ENCODE measurements at regions not wholly inside any gene's neighbourhood (a gene's known extent, or its start where the extent isn't known, plus 50 kb on each side); places are given as distances from the start of the nearest gene placed in this dataset. TPM values are rescaled to one million over a fixed set of nuclear protein-coding genes. Genes with fewer than 3 reads are reported as not detected.

DNA sequence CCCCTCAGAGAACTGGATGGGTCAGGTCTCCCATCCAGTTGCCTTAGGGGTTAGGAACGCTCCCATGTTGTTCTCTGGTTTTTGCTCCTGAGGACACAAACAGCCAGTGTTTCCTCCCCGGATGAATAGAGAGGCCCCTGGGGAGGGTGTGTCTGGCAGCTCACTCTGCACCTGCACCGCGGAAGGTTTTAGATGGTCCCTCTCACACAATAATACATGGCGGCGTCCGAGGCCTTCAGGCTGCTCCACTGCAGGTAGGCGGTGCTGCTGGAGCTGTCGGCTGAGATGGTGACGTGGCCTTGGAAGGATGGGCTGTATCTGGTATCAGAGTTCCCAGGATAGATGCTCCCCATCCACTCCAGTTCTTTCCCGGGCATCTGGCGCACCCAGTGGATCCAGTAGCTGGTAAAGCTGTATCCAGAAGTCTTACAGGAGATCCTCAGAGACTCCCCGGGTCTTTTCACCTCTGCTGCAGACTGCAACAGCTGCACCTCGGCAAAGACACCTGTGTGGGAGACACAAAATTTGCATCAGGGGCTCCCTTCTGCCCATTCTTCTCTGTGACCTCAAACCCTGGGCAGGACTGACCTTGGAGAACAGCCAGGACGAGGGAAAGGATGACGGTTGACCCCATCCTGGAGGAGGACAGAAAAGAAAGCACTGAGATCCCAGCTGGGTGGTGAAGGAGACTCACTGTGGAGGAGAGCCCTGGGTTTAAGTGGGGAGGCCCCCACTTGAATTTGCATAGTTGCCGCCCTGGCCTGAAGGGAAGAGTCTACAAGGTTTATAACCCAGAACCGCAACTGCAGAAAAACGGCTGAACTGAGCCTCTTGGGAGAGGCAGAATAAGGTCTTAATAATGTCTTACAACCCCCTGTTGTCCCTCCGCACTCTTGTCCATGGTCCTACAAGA, 1324.8 kb downstream of the TMEM121 start:
- WGBS = 80% methylated on average over 20 of the region's 20 CpGs
- no peaks in the 10 kb centered on the region for H3K4me1 ChIP-seq (ENCODE audit: insufficient read depth)
- H3K27ac ChIP-seq (ENCODE audit: low read depth) = no peak overlapping the region
- H3K4me3 ChIP-seq (ENCODE audit: low read depth, low read length) = no peak overlapping the region
- no peaks in the 10 kb centered on the region for H3K36me3 ChIP-seq (ENCODE audit: insufficient read depth)
- DNase-seq (ENCODE audit: extremely low spot score) = no peak

DNA sequence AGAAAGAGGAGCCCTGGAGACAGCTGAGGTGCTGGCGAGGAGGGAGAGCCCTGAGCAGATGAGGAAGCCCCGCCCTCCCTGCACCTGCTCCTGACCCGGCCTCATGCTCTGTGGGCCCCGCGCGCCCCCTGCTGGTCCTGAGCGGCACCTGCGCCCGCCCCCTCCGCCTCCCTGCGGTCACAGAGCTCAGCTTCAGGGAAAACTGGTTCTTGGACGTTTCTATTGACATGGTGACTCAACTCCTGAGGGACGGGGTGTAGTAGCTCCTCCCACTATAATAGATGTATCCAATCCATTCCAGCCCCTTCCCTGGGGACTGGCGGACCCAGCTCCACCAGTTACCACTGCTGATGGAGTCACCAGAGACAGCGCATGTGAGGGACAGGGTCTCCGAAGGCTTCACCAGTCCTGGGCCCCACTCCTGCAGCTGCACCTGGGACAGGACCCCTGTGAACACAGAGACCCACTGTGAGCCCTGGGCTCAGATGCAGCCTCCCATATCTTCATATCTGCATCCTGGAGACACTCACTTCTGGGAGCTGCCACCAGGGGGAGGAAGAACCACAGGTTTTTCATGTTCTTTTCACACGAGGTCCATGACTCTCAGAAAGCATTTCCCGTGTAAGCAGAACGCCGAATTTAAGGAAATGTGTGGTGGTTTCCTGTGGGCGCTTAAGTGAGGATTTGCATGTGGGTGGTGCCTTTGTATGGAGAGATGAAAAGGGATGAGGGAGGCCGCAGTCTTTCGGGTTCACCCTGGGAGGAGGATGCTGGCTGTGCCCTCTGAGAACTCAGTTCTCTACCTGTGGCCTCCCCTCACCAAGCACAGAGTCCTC, 1346.4 kb downstream of the TMEM121 start:
- no peak for DNase-seq (ENCODE audit: extremely low spot score)
- Histone ChIP-seq H3K4me3 (ENCODE audit: low read depth, low read length) (no peak overlapping the region), H3K36me3 (ENCODE audit: insufficient read depth) (no peaks in the 10 kb centered on the region), H3K4me1 (ENCODE audit: insufficient read depth) (no peaks in the 10 kb centered on the region), H3K27ac (ENCODE audit: low read depth) (no peak overlapping the region)
- 61% methylated on average over 23 of the region's 23 CpGs for WGBS

DNA sequence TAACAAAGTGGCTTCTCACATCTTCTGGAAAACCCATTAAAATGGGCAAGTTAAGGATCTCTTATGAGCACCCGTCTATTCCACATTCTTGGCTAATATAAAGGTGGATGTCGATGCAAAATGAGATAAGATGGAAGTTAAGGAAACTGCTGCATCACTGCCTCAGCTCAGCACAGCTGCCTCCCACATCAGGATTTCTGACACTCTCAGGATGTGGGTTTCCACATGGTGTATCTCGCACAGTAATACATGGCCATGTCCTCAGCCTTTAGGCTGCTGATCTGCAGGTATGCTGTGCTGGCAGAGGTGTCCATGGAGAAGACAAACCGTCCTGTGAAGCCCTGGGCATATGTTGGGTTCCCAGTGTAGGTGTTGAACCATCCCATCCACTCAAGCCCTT, 1348.0 kb downstream of the TMEM121 start:
- no peak overlapping the region for H3K27ac ChIP-seq (ENCODE audit: low read depth)
- no peaks in the 10 kb centered on the region for H3K4me1 ChIP-seq (ENCODE audit: insufficient read depth)
- 48% methylated on average over 4 of the region's 4 CpGs for WGBS
- no peak overlapping the region for H3K4me3 ChIP-seq (ENCODE audit: low read depth, low read length)
- H3K36me3 ChIP-seq (ENCODE audit: insufficient read depth) = no peaks in the 10 kb centered on the region
- DNase-seq (ENCODE audit: extremely low spot score) = no peak

DNA sequence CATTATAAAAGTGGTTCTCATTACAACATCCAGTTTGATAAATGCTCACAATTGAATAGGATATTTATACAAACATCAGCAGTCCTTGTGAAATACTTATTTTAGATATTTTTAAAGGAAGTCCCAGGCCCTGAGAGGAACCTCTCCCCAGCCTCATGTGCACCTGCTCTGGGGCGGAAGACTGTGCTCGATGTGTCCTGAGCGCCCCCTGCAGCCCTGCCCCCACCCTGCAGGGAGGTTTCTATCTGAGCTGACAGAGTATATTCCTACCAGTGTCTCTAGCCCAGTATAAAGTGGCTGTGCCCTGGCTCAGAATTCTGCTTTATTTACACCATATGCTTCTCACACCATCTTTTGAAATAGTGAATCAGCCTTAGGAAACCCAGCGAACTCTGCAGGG, 1349.1 kb downstream of the TMEM121 start:
- Histone ChIP-seq H3K4me3 (ENCODE audit: low read depth, low read length) (no peak overlapping the region), H3K4me1 (ENCODE audit: insufficient read depth) (no peaks in the 10 kb centered on the region), H3K36me3 (ENCODE audit: insufficient read depth) (no peaks in the 10 kb centered on the region), H3K27ac (ENCODE audit: low read depth) (no peak overlapping the region)
- 59% methylated on average over 4 of the region's 4 CpGs for WGBS
- no peak for DNase-seq (ENCODE audit: extremely low spot score)

GRCh38 chr14:106876711-106877110, 1350.3 kb downstream of the TMEM121 start:
- no peak for DNase-seq (ENCODE audit: extremely low spot score)
- Histone ChIP-seq H3K27ac (ENCODE audit: low read depth) (no peak overlapping the region), H3K4me3 (ENCODE audit: low read depth, low read length) (no peak overlapping the region), H3K4me1 (ENCODE audit: insufficient read depth) (no peaks in the 10 kb centered on the region), H3K36me3 (ENCODE audit: insufficient read depth) (no peaks in the 10 kb centered on the region)
- WGBS = 67% methylated on average over 3 of the region's 3 CpGs

DNA sequence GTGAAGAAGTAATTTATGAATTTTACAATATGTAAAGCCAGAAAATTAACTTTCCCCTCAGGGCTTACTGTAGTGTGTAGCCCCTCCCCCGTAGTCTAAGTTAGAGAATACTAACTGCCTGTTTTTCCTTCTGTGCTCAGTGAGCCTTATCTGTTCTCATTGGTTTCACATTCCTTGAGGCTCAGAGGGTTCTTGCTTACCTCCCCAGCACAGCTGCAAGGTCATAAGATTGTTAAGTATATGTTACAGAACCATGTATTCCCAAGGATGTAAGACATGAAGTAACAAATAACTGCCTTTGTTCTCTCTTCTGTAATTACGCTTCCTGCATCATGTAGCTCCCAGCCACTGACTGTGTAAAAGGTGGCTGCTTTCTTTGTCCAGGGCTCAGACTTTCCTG, 1351.1 kb downstream of the TMEM121 start:
- H3K4me1 ChIP-seq (ENCODE audit: insufficient read depth) = no peaks in the 10 kb centered on the region
- no peaks in the 10 kb centered on the region for H3K36me3 ChIP-seq (ENCODE audit: insufficient read depth)
- DNase-seq (ENCODE audit: extremely low spot score) = no peak
- H3K27ac ChIP-seq (ENCODE audit: low read depth) = no peak overlapping the region
- WGBS = 86% methylated on average over 2 of the region's 2 CpGs
- H3K4me3 ChIP-seq (ENCODE audit: low read depth, low read length) = no peak overlapping the region

GRCh38 chr14:106879241-106879640, 1352.9 kb downstream of the TMEM121 start:
- H3K27ac ChIP-seq (ENCODE audit: low read depth) = no peak overlapping the region
- WGBS = 55% methylated on average over 8 of the region's 8 CpGs
- no peak for DNase-seq (ENCODE audit: extremely low spot score)
- no peaks in the 10 kb centered on the region for H3K36me3 ChIP-seq (ENCODE audit: insufficient read depth)
- no peaks in the 10 kb centered on the region for H3K4me1 ChIP-seq (ENCODE audit: insufficient read depth)
- no peak overlapping the region for H3K4me3 ChIP-seq (ENCODE audit: low read depth, low read length)

- H3K27ac ChIP-seq (ENCODE audit: low read depth) = no peak overlapping the region
- no peaks in the 10 kb centered on the region for H3K36me3 ChIP-seq (ENCODE audit: insufficient read depth)
- WGBS = 71% methylated on average over 44 of the region's 44 CpGs
- no peaks in the 10 kb centered on the region for H3K4me1 ChIP-seq (ENCODE audit: insufficient read depth)
- no peak for DNase-seq (ENCODE audit: extremely low spot score)
- no peak overlapping the region for H3K4me3 ChIP-seq (ENCODE audit: low read depth, low read length)
Measured at GRCh38 chr14:106883218-106883692, 1356.9 kb downstream of the TMEM121 start.

Small RNA genes lying in the stretch of these regions (small RNA-seq; reads per million reads assigned to genes)
- gene AC244452.1 = not detected
- gene IGHD1-1 = not detected
- gene IGHD1-14 = not detected
- not detected for gene IGHD1-20
- gene IGHD1-26 = not detected
- gene IGHD1-7 = not detected
- not detected for gene IGHD2-15
- gene IGHD2-2 = not detected
- gene IGHD2-21 = not detected
- gene IGHD2-8 = not detected
- not detected for gene IGHD3-10
- not detected for gene IGHD3-16
- not detected for gene IGHD3-22
- not detected for gene IGHD3-3
- not detected for gene IGHD3-9
- not detected for gene IGHD4-11
- gene IGHD4-17 = not detected
- not detected for gene IGHD4-23
- gene IGHD4-4 = not detected
- not detected for gene IGHD5-12
- not detected for gene IGHD5-18
- not detected for gene IGHD5-24
- gene IGHD5-5 = not detected
- gene IGHD6-13 = not detected
- gene IGHD6-19 = not detected
- not detected for gene IGHD6-25
- gene IGHD6-6 = not detected
- not detected for gene IGHD7-27
- gene IGHJ1 = not detected
- not detected for gene IGHJ1P
- not detected for gene IGHJ2
- not detected for gene IGHJ2P
- gene IGHJ3 = not detected
- gene IGHJ3P = not detected
- gene IGHJ4 = not detected
- not detected for gene IGHJ5
- gene IGHJ6 = not detected
- not detected for gene IGHV1-12
- not detected for gene IGHV1-14
- gene IGHV3-19 = not detected
- gene IGHV3-57 = not detected
- gene IGHV3-76 = not detected
- not detected for gene IGHV5-78
- gene IGHV7-40 = not detected
- not detected for gene IGHVII-1-1
- not detected for gene IGHVII-15-1
- not detected for gene IGHVII-22-1
- gene IGHVII-28-1 = not detected
- gene IGHVII-33-1 = not detected
- not detected for gene IGHVII-40-1
- gene IGHVII-44-2 = not detected
- not detected for gene IGHVII-46-1
- gene IGHVII-49-1 = not detected
- not detected for gene IGHVII-51-2
- gene IGHVII-53-1 = not detected
- not detected for gene IGHVII-60-1
- not detected for gene IGHVII-62-1
- not detected for gene IGHVII-67-1
- gene IGHVII-74-1 = not detected
- gene IGHVII-78-1 = not detected
- gene IGHVIII-11-1 = not detected
- not detected for gene IGHVIII-13-1
- gene IGHVIII-2-1 = not detected
- not detected for gene IGHVIII-22-2
- gene IGHVIII-25-1 = not detected
- gene IGHVIII-26-1 = not detected
- gene IGHVIII-38-1 = not detected
- not detected for gene IGHVIII-5-1
- gene IGHVIII-5-2 = not detected
- gene IGHVIII-67-2 = not detected
- not detected for gene IGHVIII-67-3
- gene IGHVIII-67-4 = not detected
- not detected for gene IGHVIII-76-1
- not detected for gene IGHVIII-82
- not detected for gene MIR4507
- not detected for gene MIR4537
- gene MIR4538 = not detected
- gene MIR4539 = not detected
- not detected for gene MIR5195
- gene MIR8071-1 = not detected
- gene MIR8071-2 = not detected
- gene RNA5SP389 = not detected

Data from urinary bladder (tissue), 4 donors.